Kidney epithelial cell (primary cell): ENCODE measurements at regions not wholly inside any gene's neighbourhood (a gene's known extent, or its start where the extent isn't known, plus 50 kb on each side); places are given as distances from the start of the nearest gene placed in this dataset.

Experiments used
- DNase-seq: peaks from one replicate; pipeline ENCODE4 v3.0.0-alpha.2; 2010; ENCODE audit warnings: low read depth
- H3K27me3 ChIP-seq: 2 replicates; pipeline ENCODE4 v1.6.0; 2011; ENCODE audit warnings: low read length; ENCODE audit not compliant: control insufficient read depth, insufficient read depth
- H3K36me3 ChIP-seq: 2 replicates; pipeline ENCODE4 v1.5.1; 2011; ENCODE audit warnings: low read length; ENCODE audit not compliant: control insufficient read depth, insufficient read depth
- H3K4me3 ChIP-seq: 2 replicates; pipeline ENCODE4 v1.5.1; 2011; ENCODE audit warnings: low read depth, mild to moderate bottlenecking, control low read depth, low read length
- CTCF ChIP-seq: IDR thresholded peaks from 2 replicates; pipeline ENCODE4 v1.5.1; 2011; ENCODE audit warnings: mild to moderate bottlenecking, moderate library complexity, low read length, control low read depth, inconsistent platforms; ENCODE audit not compliant: insufficient read depth, poor library complexity, severe bottlenecking

- Histone ChIP-seq H3K4me3 (no peak overlapping the region), H3K27me3 (no peaks in the 10 kb centered on the region), H3K36me3 (no peaks in the 10 kb centered on the region)
- DNase-seq: no peak
- no peak for TF ChIP-seq CTCF
These were observed 98.6 kb downstream of the FHDC1 start for GRCh38 chr4:153034681-153035080.

- no peak overlapping the region for H3K4me3 ChIP-seq
- H3K36me3 ChIP-seq: no peaks in the 10 kb centered on the region
- no peak for TF ChIP-seq CTCF
- no peak for DNase-seq
- H3K27me3 ChIP-seq: no peaks in the 10 kb centered on the region
These were observed 100.9 kb downstream of the FHDC1 start for GRCh38 chr4:153036931-153037482.

- H3K36me3 ChIP-seq: no peaks in the 10 kb centered on the region
- H3K4me3 ChIP-seq: no peak overlapping the region
- DNase-seq: no peak
- no peak for TF ChIP-seq CTCF
- no peaks in the 10 kb centered on the region for H3K27me3 ChIP-seq
These were observed 102.6 kb downstream of the FHDC1 start for GRCh38 chr4:153038623-153039311.

- Histone ChIP-seq H3K27me3 (no peaks in the 10 kb centered on the region), H3K4me3 (no peak overlapping the region), H3K36me3 (no peaks in the 10 kb centered on the region)
- no peak for TF ChIP-seq CTCF
- DNase-seq: no peak
These were observed 103.5 kb downstream of the FHDC1 start for GRCh38 chr4:153039542-153040185.

- no peak overlapping the region for H3K4me3 ChIP-seq
- no peak for TF ChIP-seq CTCF
- no peak for DNase-seq
- H3K27me3 ChIP-seq: no peaks in the 10 kb centered on the region
- no peaks in the 10 kb centered on the region for H3K36me3 ChIP-seq
These were observed 104.6 kb downstream of the FHDC1 start for GRCh38 chr4:153040677-153041076.
